IPS-15b (cell line): ENCODE measurements at regions not wholly inside any gene's neighbourhood (a gene's known extent, or its start where the extent isn't known, plus 50 kb on each side); places are given as distances from the start of the nearest gene placed in this dataset.
"Not testable (repeated sequence)": the region's sequence is repeated elsewhere in the genome, so short reads cannot be mapped to it uniquely, and the experiment has no call there.

Experiments
- H3K27me3 ChIP-seq: one replicate; pipeline ENCODE4 v1.6.1; 2013; ENCODE audit warnings: low read length; ENCODE audit not compliant: control insufficient read depth, insufficient read depth
- H3K36me3 ChIP-seq: one replicate; pipeline ENCODE4 v1.6.1; 2013; ENCODE audit warnings: low read length; ENCODE audit not compliant: control insufficient read depth, insufficient read depth
- H3K4me1 ChIP-seq: one replicate; pipeline ENCODE4 v1.6.1; 2013; ENCODE audit warnings: mild to moderate bottlenecking, low read length; ENCODE audit not compliant: control insufficient read depth, insufficient read depth
- H3K4me3 ChIP-seq: one replicate; pipeline ENCODE4 v1.5.1; 2013; ENCODE audit warnings: low read depth, low read length
- H3K9ac ChIP-seq: one replicate; pipeline ENCODE4 v1.6.1; 2013; ENCODE audit warnings: low read depth, mild to moderate bottlenecking, low read length
- H3K9me3 ChIP-seq: one replicate; pipeline ENCODE4 v1.6.1; 2013; ENCODE audit warnings: mild to moderate bottlenecking, low read length; ENCODE audit not compliant: control insufficient read depth, insufficient read depth

GRCh38 chr19:30812099-30812678 lies 440.0 kb downstream of the ZNF536 start:
- Histone ChIP-seq H3K4me1 (no peaks in the 10 kb centered on the region), H3K9me3 (no peaks in the 10 kb centered on the region), H3K36me3 (no peaks in the 10 kb centered on the region)

GRCh38 chr19:30811397-30812098 lies 439.4 kb downstream of the ZNF536 start:
- Histone ChIP-seq H3K4me3 (no peak overlapping the region), H3K4me1 (no peaks in the 10 kb centered on the region), H3K36me3 (no peaks in the 10 kb centered on the region), H3K9me3 (no peaks in the 10 kb centered on the region), H3K9ac (no peak overlapping the region), H3K27me3 (no peaks in the 10 kb centered on the region)

More at GRCh38 chr19:30812099-30812678, 440.0 kb downstream of the ZNF536 start:
- no peak overlapping the region for H3K9ac ChIP-seq
- H3K27me3 ChIP-seq, result no peaks in the 10 kb centered on the region
- no peak overlapping the region for H3K4me3 ChIP-seq

GRCh38 chr19:30810726-30811125 lies 438.5 kb downstream of the ZNF536 start:
- Histone ChIP-seq H3K4me1 (peaks cover 3% of the 10 kb centered on the region), H3K9ac (no peak overlapping the region), H3K9me3 (no peaks in the 10 kb centered on the region), H3K4me3 (no peak overlapping the region), H3K27me3 (no peaks in the 10 kb centered on the region), H3K36me3 (no peaks in the 10 kb centered on the region)

GRCh38 chr19:30807278-30807677 lies 435.1 kb downstream of the ZNF536 start:
- no peak overlapping the region for H3K9ac ChIP-seq
- H3K27me3 ChIP-seq, result no peaks in the 10 kb centered on the region
- H3K4me1 ChIP-seq, result peaks cover 19% of the 10 kb centered on the region
- H3K36me3 ChIP-seq, result no peaks in the 10 kb centered on the region
- no peaks in the 10 kb centered on the region for H3K9me3 ChIP-seq
- H3K4me3 ChIP-seq, result no peak overlapping the region

GRCh38 chr19:30806311-30806710 lies 434.1 kb downstream of the ZNF536 start:
- no peaks in the 10 kb centered on the region for H3K9me3 ChIP-seq
- H3K4me1 ChIP-seq, result peaks cover 19% of the 10 kb centered on the region
- H3K9ac ChIP-seq, result no peak overlapping the region
- no peak overlapping the region for H3K4me3 ChIP-seq
- H3K27me3 ChIP-seq, result no peaks in the 10 kb centered on the region
- H3K36me3 ChIP-seq, result no peaks in the 10 kb centered on the region

GRCh38 chr19:30804751-30805150 lies 432.6 kb downstream of the ZNF536 start:
- peaks cover 19% of the 10 kb centered on the region for H3K4me1 ChIP-seq
- H3K9me3 ChIP-seq, result no peaks in the 10 kb centered on the region
- no peak overlapping the region for H3K9ac ChIP-seq
- H3K36me3 ChIP-seq, result no peaks in the 10 kb centered on the region
- H3K4me3 ChIP-seq, result no peak overlapping the region
- H3K27me3 ChIP-seq, result peaks cover 3% of the 10 kb centered on the region

GRCh38 chr19:30804333-30804732 lies 432.1 kb downstream of the ZNF536 start:
- not testable (repeated sequence) for H3K36me3 ChIP-seq, H3K27me3 ChIP-seq, H3K4me3 ChIP-seq, H3K9ac ChIP-seq, H3K9me3 ChIP-seq
- peaks cover 19% of the 10 kb centered on the region for H3K4me1 ChIP-seq

GRCh38 chr19:30802424-30803013 lies 430.3 kb downstream of the ZNF536 start:
- Histone ChIP-seq H3K36me3 (no peaks in the 10 kb centered on the region), H3K27me3 (peaks cover 12% of the 10 kb centered on the region), H3K9me3 (no peaks in the 10 kb centered on the region), H3K4me3 (no peak overlapping the region), H3K4me1 (peaks cover 19% of the 10 kb centered on the region), H3K9ac (no peak overlapping the region)

GRCh38 chr19:30799865-30800755 lies 427.9 kb downstream of the ZNF536 start:
- H3K9me3 ChIP-seq, result no peaks in the 10 kb centered on the region
- peaks cover 11% of the 10 kb centered on the region for H3K4me1 ChIP-seq
- no peak overlapping the region for H3K9ac ChIP-seq
- H3K4me3 ChIP-seq, result no peak overlapping the region
- peaks cover 12% of the 10 kb centered on the region for H3K27me3 ChIP-seq
- no peaks in the 10 kb centered on the region for H3K36me3 ChIP-seq

GRCh38 chr19:30795727-30796126 lies 423.5 kb downstream of the ZNF536 start:
- H3K27me3 ChIP-seq, result peaks cover 12% of the 10 kb centered on the region
- H3K9ac ChIP-seq, result no peak overlapping the region
- no peaks in the 10 kb centered on the region for H3K36me3 ChIP-seq
- H3K4me1 ChIP-seq, result no peaks in the 10 kb centered on the region
- H3K4me3 ChIP-seq, result no peak overlapping the region
- no peaks in the 10 kb centered on the region for H3K9me3 ChIP-seq

GRCh38 chr19:30792561-30793505 lies 420.6 kb downstream of the ZNF536 start:
- no peaks in the 10 kb centered on the region for H3K4me1 ChIP-seq
- no peaks in the 10 kb centered on the region for H3K9me3 ChIP-seq
- H3K4me3 ChIP-seq, result no peak overlapping the region
- no peaks in the 10 kb centered on the region for H3K36me3 ChIP-seq
- no peaks in the 10 kb centered on the region for H3K27me3 ChIP-seq
- no peak overlapping the region for H3K9ac ChIP-seq
